ENCODE measurements at regions not wholly inside any gene's neighbourhood (a gene's known extent, or its start where the extent isn't known, plus 50 kb on each side); places are given as distances from the start of the nearest gene placed in this dataset.
"Not testable (repeated sequence)": the region's sequence is repeated elsewhere in the genome, so short reads cannot be mapped to it uniquely, and the experiment has no call there.

GRCh38 chr2:187774551-187775071 lies 220.4 kb upstream of the TFPI start:
- no peak for DNase-seq (ENCODE audit: low read depth in 4 of 4, low spot score in 2 of 4)

GRCh38 chr2:187775196-187775595 lies 221.0 kb upstream of the TFPI start:
- no peak for DNase-seq (ENCODE audit: low read depth in 4 of 4, low spot score in 2 of 4)

- no peak for DNase-seq (ENCODE audit: low read depth in 4 of 4, low spot score in 2 of 4)
Measured at GRCh38 chr2:187775651-187776050, 221.4 kb upstream of the TFPI start.

GRCh38 chr2:187782301-187782700 lies 228.1 kb upstream of the TFPI start:
- DNase-seq (ENCODE audit: low read depth in 4 of 4, low spot score in 2 of 4), result no peak

GRCh38 chr2:187783446-187783845 lies 229.2 kb upstream of the TFPI start:
- no peak for DNase-seq (ENCODE audit: low read depth in 4 of 4, low spot score in 2 of 4)

GRCh38 chr2:187784138-187784537 lies 229.9 kb upstream of the TFPI start:
- DNase-seq (ENCODE audit: low read depth in 4 of 4, low spot score in 2 of 4), result not testable (repeated sequence)

GRCh38 chr2:187799601-187800000 lies 245.4 kb upstream of the TFPI start:
- no peak for DNase-seq (ENCODE audit: low read depth in 4 of 4, low spot score in 2 of 4)

GRCh38 chr2:187803816-187804215 lies 249.6 kb upstream of the TFPI start:
- DNase-seq (ENCODE audit: low read depth in 4 of 4, low spot score in 2 of 4), result no peak

GRCh38 chr2:187815113-187815512 lies 260.9 kb upstream of the TFPI start:
- DNase-seq (ENCODE audit: low read depth in 4 of 4, low spot score in 2 of 4), result no peak

- DNase-seq (ENCODE audit: low read depth in 4 of 4, low spot score in 2 of 4), result no peak
Measured at GRCh38 chr2:187819624-187820023, 265.4 kb upstream of the TFPI start.

GRCh38 chr2:187825108-187825507 lies 270.9 kb upstream of the TFPI start:
- no peak for DNase-seq (ENCODE audit: low read depth in 4 of 4, low spot score in 2 of 4)

- no peak for DNase-seq (ENCODE audit: low read depth in 4 of 4, low spot score in 2 of 4)
Measured at GRCh38 chr2:187826023-187826422, 271.8 kb upstream of the TFPI start.

GRCh38 chr2:187834787-187835186 lies 280.6 kb upstream of the TFPI start:
- DNase-seq (ENCODE audit: low read depth in 4 of 4, low spot score in 2 of 4), result no peak

- DNase-seq (ENCODE audit: low read depth in 4 of 4, low spot score in 2 of 4), result no peak
Measured at GRCh38 chr2:187838690-187839089, 284.5 kb upstream of the TFPI start.

GRCh38 chr2:187842315-187842714 lies 288.1 kb upstream of the TFPI start:
- DNase-seq (ENCODE audit: low read depth in 4 of 4, low spot score in 2 of 4), result no peak

- DNase-seq (ENCODE audit: low read depth in 4 of 4, low spot score in 2 of 4), result peak in 2 of 4 donors; percentile 24 to 55
Measured at GRCh38 chr2:187842978-187843847, 289.0 kb upstream of the TFPI start.

- no peak for DNase-seq (ENCODE audit: low read depth in 4 of 4, low spot score in 2 of 4)
Measured at GRCh38 chr2:187847245-187848208, 293.3 kb upstream of the TFPI start.

GRCh38 chr2:187851955-187852561 lies 297.8 kb upstream of the TFPI start:
- DNase-seq (ENCODE audit: low read depth in 4 of 4, low spot score in 2 of 4), result no peak

- DNase-seq (ENCODE audit: low read depth in 4 of 4, low spot score in 2 of 4), result no peak
Measured at GRCh38 chr2:187853381-187853791, 299.2 kb upstream of the TFPI start.

- DNase-seq (ENCODE audit: low read depth in 4 of 4, low spot score in 2 of 4), result no peak
Measured at GRCh38 chr2:187854801-187855200, 300.6 kb upstream of the TFPI start.

- no peak for DNase-seq (ENCODE audit: low read depth in 4 of 4, low spot score in 2 of 4)
Measured at GRCh38 chr2:187855689-187856088, 301.5 kb upstream of the TFPI start.
